Calu3 (cell line): ENCODE measurements at regions not wholly inside any gene's neighbourhood (a gene's known extent, or its start where the extent isn't known, plus 50 kb on each side); places are given as distances from the start of the nearest gene placed in this dataset.

ENCODE experiments used
- BruUV-seq: library from RNA; stranded (reverse); fragments of 400-500 nt; replicated peaks from 2 replicates; lab custom pipeline; 2021; lab: Mats Ljungman, UMichigan
- CTCF ChIA-PET: fragments of 300-600 bp; sonication (Branson Sonifier 250); formaldehyde crosslinking; loops from one replicate; lab custom pipeline; 2022; ENCODE audit warnings: antibody characterized with exemption; lab: Charles Lee
- DNase-seq: peaks from one replicate; pipeline ENCODE4 v3.0.0; 2022
- H3K27ac Mint-ChIP-seq: one replicate; pipeline ENCODE4 v1.8.0; 2022; ENCODE audit warnings: mixed read lengths; ENCODE audit not compliant: unreplicated experiment
- H3K27me3 Mint-ChIP-seq: one replicate; pipeline ENCODE4 v1.8.0; 2022; ENCODE audit warnings: mixed read lengths; ENCODE audit not compliant: unreplicated experiment
- H3K36me3 Mint-ChIP-seq: one replicate; pipeline ENCODE4 v1.8.0; 2022; ENCODE audit warnings: mild to moderate bottlenecking, moderate library complexity, mixed read lengths; ENCODE audit not compliant: insufficient read depth, unreplicated experiment
- H3K4me1 Mint-ChIP-seq: one replicate; pipeline ENCODE4 v1.8.0; 2022; ENCODE audit warnings: mild to moderate bottlenecking, low read depth, mixed read lengths; ENCODE audit not compliant: unreplicated experiment
- H3K4me3 Mint-ChIP-seq: one replicate; pipeline ENCODE4 v1.8.0; 2022; ENCODE audit warnings: mild to moderate bottlenecking, low read depth, moderate library complexity, mixed read lengths; ENCODE audit not compliant: unreplicated experiment
- H3K9me3 Mint-ChIP-seq: one replicate; pipeline ENCODE4 v1.8.0; 2022; ENCODE audit warnings: low read depth, mixed read lengths; ENCODE audit not compliant: unreplicated experiment
- CTCF ChIP-seq: fragments of 200-600 bp; IDR thresholded peaks from one replicate; pipeline ENCODE4 v1.8.0; 2022; ENCODE audit warnings: antibody characterized with exemption; ENCODE audit not compliant: unreplicated experiment
- intact Hi-C: fragments of 100-400 bp; cut with micrococcal nuclease; formaldehyde crosslinking; loops from one replicate; pipeline ENCODE4 v1.10.0; 2022; ENCODE audit not compliant: unreplicated experiment

- no peak for TF ChIP-seq CTCF
- BruUV-seq = no TSS peak
- intact Hi-C loops = no loop called here
- no peaks in the 10 kb centered on the region for H3K27me3 Mint-ChIP-seq
- H3K4me3 Mint-ChIP-seq = peak overlapping the region; percentile 81
- no peaks in the 10 kb centered on the region for H3K9me3 Mint-ChIP-seq
- CTCF ChIA-PET = no interaction called here
- peaks cover 21% of the 10 kb centered on the region for H3K4me1 Mint-ChIP-seq
- H3K36me3 Mint-ChIP-seq = peaks cover 28% of the 10 kb centered on the region
- H3K27ac Mint-ChIP-seq = peak overlapping the region; percentile 91
- no peak for DNase-seq
Observed at GRCh38 chr21:31560479-31560878, 99.0 kb upstream of the SOD1 start.

GRCh38 chr21:31559368-31560119, 99.9 kb upstream of the SOD1 start:
- peaks cover 31% of the 10 kb centered on the region for H3K4me1 Mint-ChIP-seq
- TSS peak; percentile 71 for BruUV-seq
- H3K27ac Mint-ChIP-seq = peak overlapping the region; percentile 91
- H3K27me3 Mint-ChIP-seq = no peaks in the 10 kb centered on the region
- intact Hi-C loops = loop anchor here (5.0 kb wide), 1 partner anchor 207 kb away; no protein-coding TSS in a partner anchor
- DNase-seq = peak; percentile 94
- no peak for TF ChIP-seq CTCF
- CTCF ChIA-PET = interaction anchor here (0.6 to 1.7 kb wide), 7 partner anchors 15 to 599 kb away, joined by 3 to 6 read pairs (median 5); no protein-coding TSS in a partner anchor
- peak overlapping the region; percentile 81 for H3K4me3 Mint-ChIP-seq
- H3K9me3 Mint-ChIP-seq = no peaks in the 10 kb centered on the region
- H3K36me3 Mint-ChIP-seq = peaks cover 28% of the 10 kb centered on the region

GRCh38 chr21:31558962-31559367, 100.5 kb upstream of the SOD1 start:
- peak; percentile 91 for DNase-seq
- Mint-ChIP-seq H3K9me3 (no peaks in the 10 kb centered on the region), H3K4me3 (peak overlapping the region; percentile 81), H3K36me3 (peaks cover 28% of the 10 kb centered on the region), H3K4me1 (peaks cover 37% of the 10 kb centered on the region), H3K27me3 (no peaks in the 10 kb centered on the region), H3K27ac (peak overlapping the region; percentile 91)
- intact Hi-C loops = loop anchor here (5.0 kb wide), 1 partner anchor 207 kb away; no protein-coding TSS in a partner anchor
- no peak for TF ChIP-seq CTCF
- CTCF ChIA-PET = interaction anchor here (0.6 to 1.7 kb wide), 7 partner anchors 15 to 598 kb away, joined by 3 to 6 read pairs (median 5); no protein-coding TSS in a partner anchor
- no TSS peak for BruUV-seq

GRCh38 chr21:31558189-31558961, 101.1 kb upstream of the SOD1 start:
- DNase-seq = peak; percentile 33
- H3K4me1 Mint-ChIP-seq = peaks cover 38% of the 10 kb centered on the region

More at GRCh38 chr21:31558189-31558961, 101.1 kb upstream of the SOD1 start:
- TF ChIP-seq CTCF = no peak
- BruUV-seq = no TSS peak
- Mint-ChIP-seq H3K36me3 (peaks cover 28% of the 10 kb centered on the region), H3K4me3 (peak overlapping the region; percentile 81), H3K27me3 (no peaks in the 10 kb centered on the region), H3K27ac (no peak overlapping the region), H3K9me3 (no peaks in the 10 kb centered on the region)
- intact Hi-C loops = loop anchor here (5.0 kb wide), 1 partner anchor 206 kb away; no protein-coding TSS in a partner anchor
- CTCF ChIA-PET = interaction anchor here (0.7 to 1.7 kb wide), 5 partner anchors 16 to 210 kb away, joined by 3 to 6 read pairs (median 5); no protein-coding TSS in a partner anchor
